ENCODE measurements at regions not wholly inside any gene's neighbourhood (a gene's known extent, or its start where the extent isn't known, plus 50 kb on each side); places are given as distances from the start of the nearest gene placed in this dataset.
A peak's percentile ranks its signal among the peaks of the same experiment; 100 is the strongest.

DNA sequence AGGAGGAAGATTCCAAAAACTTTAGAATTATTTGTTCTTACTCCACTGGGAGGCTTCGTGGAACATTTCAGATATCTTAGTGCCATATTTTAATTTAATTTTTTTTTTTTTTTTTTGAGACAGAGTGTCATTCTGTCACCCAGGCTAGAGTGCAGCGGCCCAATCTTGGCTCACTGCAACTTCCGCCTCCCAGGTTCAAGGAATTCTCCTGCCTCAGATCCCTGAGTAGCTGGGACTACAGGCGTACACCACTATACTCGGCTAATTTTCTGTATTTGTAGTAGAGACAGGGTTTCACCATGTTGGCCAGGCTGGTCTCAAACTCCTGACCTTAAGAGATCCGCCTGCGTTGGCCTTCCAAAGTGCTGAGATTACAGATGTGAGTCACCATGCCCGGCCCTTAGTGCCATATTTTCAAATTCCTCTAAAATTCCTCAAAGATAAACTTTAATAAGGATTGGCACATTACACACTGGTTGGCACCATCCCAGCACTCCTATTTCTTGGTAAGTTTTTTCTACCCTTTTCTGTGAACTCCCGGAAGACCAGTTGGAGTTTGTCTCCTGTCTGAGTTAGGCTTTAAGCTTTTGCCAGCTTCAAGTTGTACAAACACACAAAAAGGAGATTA is 693.7 kb downstream of the MCTP2 start:
- H3K4me1 ChIP-seq (replicated peaks in 1 of 2): no peaks in the 10 kb centered on the region
- 72 to 84% (median 79%) methylated on average over 9 of the region's 9 CpGs for WGBS, 4 donors
- H3K4me3 ChIP-seq: no peak overlapping the region
- H3K36me3 ChIP-seq (replicated peaks in 1 of 2): no peaks in the 10 kb centered on the region
- no peaks in the 10 kb centered on the region for H3K9me3 ChIP-seq (replicated peaks in 1 of 3)
- H3K27ac ChIP-seq: no peak overlapping the region
- intact Hi-C loops (cut with DNase I): no loop called here
- H3K27me3 ChIP-seq: no peaks in the 10 kb centered on the region
- TF ChIP-seq, protein P1, sequence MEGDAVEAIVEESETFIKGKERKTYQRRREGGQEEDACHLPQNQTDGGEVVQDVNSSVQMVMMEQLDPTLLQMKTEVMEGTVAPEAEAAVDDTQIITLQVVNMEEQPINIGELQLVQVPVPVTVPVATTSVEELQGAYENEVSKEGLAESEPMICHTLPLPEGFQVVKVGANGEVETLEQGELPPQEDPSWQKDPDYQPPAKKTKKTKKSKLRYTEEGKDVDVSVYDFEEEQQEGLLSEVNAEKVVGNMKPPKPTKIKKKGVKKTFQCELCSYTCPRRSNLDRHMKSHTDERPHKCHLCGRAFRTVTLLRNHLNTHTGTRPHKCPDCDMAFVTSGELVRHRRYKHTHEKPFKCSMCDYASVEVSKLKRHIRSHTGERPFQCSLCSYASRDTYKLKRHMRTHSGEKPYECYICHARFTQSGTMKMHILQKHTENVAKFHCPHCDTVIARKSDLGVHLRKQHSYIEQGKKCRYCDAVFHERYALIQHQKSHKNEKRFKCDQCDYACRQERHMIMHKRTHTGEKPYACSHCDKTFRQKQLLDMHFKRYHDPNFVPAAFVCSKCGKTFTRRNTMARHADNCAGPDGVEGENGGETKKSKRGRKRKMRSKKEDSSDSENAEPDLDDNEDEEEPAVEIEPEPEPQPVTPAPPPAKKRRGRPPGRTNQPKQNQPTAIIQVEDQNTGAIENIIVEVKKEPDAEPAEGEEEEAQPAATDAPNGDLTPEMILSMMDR (IDR thresholded peaks at IDR 0.05): no peak
- TF ChIP-seq POLR2A (IDR thresholded peaks at IDR 0.05): no peak
- peak in 3 of 7 donors; percentile 2 to 25 (median 16) for DNase-seq

DNA sequence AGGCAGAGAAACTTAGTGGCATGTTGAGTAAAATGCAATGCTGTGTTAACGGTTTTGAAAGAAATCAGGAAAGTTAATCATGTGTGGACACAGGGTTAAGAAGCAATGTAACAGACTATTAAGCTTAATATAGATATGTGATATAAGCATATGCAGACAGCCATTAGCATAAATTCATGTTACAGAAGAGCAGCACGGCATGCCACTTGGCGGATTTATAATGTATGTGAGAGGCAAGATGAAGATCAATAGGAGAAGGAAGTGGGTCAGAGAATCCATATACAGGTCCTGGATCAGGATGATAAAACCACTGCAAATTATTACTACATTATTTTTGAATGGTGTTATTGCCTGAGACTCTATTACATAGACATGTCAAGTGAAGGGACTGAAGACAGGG is 694.3 kb downstream of the MCTP2 start:
- H3K27ac ChIP-seq: no peak overlapping the region
- H3K9me3 ChIP-seq (replicated peaks in 1 of 3): no peaks in the 10 kb centered on the region
- DNase-seq: no peak
- intact Hi-C loops (cut with DNase I): no loop called here
- H3K27me3 ChIP-seq: no peaks in the 10 kb centered on the region
- no peaks in the 10 kb centered on the region for H3K36me3 ChIP-seq (replicated peaks in 1 of 2)
- no peaks in the 10 kb centered on the region for H3K4me1 ChIP-seq (replicated peaks in 1 of 2)
- WGBS, 4 donors: 74 to 82% (median 82%) methylated on average over 3 of the region's 3 CpGs
- TF ChIP-seq, protein P1 (IDR thresholded peaks at IDR 0.05): no peak
- TF ChIP-seq POLR2A (IDR thresholded peaks at IDR 0.05): no peak
- no peak overlapping the region for H3K4me3 ChIP-seq

DNA sequence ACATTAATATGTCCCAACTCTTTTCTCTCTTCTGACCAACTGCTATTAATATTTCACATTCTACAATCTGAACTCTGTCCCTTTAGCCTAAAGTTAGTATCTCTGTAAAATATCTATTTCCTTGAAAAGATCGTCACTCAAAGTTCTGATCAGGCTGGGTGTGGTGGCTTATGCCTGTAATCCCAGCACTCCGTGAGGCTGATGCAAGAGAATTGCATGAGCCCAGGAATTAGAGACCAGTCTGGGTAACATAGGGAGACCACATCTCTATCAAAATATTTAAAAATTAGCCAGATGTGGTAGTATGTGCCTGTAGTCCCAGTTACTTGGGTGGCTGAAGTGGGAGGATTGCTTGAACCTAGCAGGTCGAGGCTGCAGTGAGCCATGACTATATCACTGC is 695.6 kb downstream of the MCTP2 start:
- TF ChIP-seq POLR2A (IDR thresholded peaks at IDR 0.05): no peak
- TF ChIP-seq, protein P1 (IDR thresholded peaks at IDR 0.05): no peak
- no peaks in the 10 kb centered on the region for H3K4me1 ChIP-seq (replicated peaks in 1 of 2)
- no peak overlapping the region for H3K27ac ChIP-seq
- no peaks in the 10 kb centered on the region for H3K9me3 ChIP-seq (replicated peaks in 1 of 3)
- WGBS, 4 donors: 67 to 70% (median 70%) methylated on average over 3 of the region's 3 CpGs
- DNase-seq: no peak
- H3K4me3 ChIP-seq: no peak overlapping the region
- intact Hi-C loops (cut with DNase I): no loop called here
- no peaks in the 10 kb centered on the region for H3K27me3 ChIP-seq
- H3K36me3 ChIP-seq (replicated peaks in 1 of 2): no peaks in the 10 kb centered on the region

DNA sequence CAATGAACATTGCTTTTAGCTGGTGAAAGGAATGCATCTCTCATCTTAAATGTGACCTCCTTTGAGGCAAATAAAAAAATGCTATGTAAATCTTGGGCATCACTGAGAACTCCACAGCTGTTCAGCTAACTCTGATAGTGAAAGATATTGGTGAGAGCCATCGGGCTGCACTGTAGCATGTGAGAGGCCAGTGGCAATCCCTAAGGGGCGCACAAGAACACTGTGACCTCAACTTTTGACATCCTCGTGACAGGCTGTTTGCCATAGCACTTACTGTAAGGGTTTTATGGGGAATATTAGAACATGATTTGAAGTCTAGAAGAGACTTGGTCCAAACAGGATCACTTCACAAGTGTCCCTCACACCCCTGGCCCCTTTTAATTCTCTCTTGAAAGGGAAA is 697.9 kb downstream of the MCTP2 start:
- no peak for DNase-seq
- Histone ChIP-seq H3K36me3 (replicated peaks in 1 of 2) (no peaks in the 10 kb centered on the region), H3K27me3 (no peaks in the 10 kb centered on the region), H3K4me3 (no peak overlapping the region), H3K27ac (no peak overlapping the region), H3K4me1 (replicated peaks in 1 of 2) (no peaks in the 10 kb centered on the region), H3K9me3 (replicated peaks in 1 of 3) (no peaks in the 10 kb centered on the region)
- WGBS, 4 donors: 57 to 82% (median 68%) methylated on average over 3 of the region's 3 CpGs
- no peak for TF ChIP-seq POLR2A (IDR thresholded peaks at IDR 0.05)
- TF ChIP-seq, protein P1 (IDR thresholded peaks at IDR 0.05): no peak
- intact Hi-C loops (cut with DNase I): no loop called here
